ENCODE measurements at regions not wholly inside any gene's neighbourhood (a gene's known extent, or its start where the extent isn't known, plus 50 kb on each side); places are given as distances from the start of the nearest gene placed in this dataset.

DNA sequence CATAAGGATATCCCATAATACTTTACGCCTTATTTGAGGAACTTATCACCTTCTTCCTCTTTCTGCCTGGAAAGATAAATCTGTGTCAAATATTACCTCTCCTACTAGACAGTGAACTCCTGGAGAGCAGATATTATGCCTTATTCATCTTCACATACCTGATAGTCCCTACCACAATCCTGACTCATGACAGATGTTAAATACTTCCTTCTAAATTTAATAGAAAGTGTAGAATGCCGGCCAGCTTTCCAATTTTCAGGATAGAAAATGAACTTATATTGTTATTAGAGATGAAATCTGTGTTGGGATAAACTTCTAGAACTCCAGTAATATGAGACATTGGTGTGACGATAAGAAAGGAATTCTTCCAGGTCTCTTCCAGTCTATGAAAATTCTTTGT is 89.0 kb downstream of the GCNT4 start:
- Mint-ChIP-seq H3K27me3 (ENCODE audit: low read depth) (no peaks in the 10 kb centered on the region), H3K4me1 (no peaks in the 10 kb centered on the region), H3K9me3 (no peaks in the 10 kb centered on the region), H3K36me3 (ENCODE audit: low read depth) (no peaks in the 10 kb centered on the region), H3K4me3 (no peak overlapping the region), H3K27ac (no peak overlapping the region)
- TF ChIP-seq, protein P1, sequence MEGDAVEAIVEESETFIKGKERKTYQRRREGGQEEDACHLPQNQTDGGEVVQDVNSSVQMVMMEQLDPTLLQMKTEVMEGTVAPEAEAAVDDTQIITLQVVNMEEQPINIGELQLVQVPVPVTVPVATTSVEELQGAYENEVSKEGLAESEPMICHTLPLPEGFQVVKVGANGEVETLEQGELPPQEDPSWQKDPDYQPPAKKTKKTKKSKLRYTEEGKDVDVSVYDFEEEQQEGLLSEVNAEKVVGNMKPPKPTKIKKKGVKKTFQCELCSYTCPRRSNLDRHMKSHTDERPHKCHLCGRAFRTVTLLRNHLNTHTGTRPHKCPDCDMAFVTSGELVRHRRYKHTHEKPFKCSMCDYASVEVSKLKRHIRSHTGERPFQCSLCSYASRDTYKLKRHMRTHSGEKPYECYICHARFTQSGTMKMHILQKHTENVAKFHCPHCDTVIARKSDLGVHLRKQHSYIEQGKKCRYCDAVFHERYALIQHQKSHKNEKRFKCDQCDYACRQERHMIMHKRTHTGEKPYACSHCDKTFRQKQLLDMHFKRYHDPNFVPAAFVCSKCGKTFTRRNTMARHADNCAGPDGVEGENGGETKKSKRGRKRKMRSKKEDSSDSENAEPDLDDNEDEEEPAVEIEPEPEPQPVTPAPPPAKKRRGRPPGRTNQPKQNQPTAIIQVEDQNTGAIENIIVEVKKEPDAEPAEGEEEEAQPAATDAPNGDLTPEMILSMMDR (IDR thresholded peaks at IDR 0.05; ENCODE audit: unreplicated experiment in 3 of 3), result no peak

DNA sequence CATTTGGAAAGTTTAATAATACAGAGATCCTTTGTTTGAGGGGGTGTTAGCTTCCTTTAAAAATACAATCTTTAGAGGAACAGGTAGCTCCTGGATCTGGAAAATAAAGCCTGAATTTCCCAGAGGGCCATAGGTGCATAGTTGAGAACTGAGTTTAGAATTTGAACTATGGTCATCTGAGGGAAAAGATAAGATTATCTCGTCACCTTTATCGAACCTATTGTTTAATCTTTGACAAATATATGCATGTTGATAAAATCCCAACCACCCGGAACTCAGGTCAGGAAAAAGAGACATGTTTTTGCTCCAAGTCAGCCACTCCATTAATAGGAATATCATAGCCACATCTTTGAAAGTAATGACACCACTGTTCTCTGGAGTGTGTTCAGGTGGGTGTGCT is 91.7 kb upstream of the FAM169A start:
- H3K9me3 Mint-ChIP-seq, result peaks cover 4% of the 10 kb centered on the region

DNA sequence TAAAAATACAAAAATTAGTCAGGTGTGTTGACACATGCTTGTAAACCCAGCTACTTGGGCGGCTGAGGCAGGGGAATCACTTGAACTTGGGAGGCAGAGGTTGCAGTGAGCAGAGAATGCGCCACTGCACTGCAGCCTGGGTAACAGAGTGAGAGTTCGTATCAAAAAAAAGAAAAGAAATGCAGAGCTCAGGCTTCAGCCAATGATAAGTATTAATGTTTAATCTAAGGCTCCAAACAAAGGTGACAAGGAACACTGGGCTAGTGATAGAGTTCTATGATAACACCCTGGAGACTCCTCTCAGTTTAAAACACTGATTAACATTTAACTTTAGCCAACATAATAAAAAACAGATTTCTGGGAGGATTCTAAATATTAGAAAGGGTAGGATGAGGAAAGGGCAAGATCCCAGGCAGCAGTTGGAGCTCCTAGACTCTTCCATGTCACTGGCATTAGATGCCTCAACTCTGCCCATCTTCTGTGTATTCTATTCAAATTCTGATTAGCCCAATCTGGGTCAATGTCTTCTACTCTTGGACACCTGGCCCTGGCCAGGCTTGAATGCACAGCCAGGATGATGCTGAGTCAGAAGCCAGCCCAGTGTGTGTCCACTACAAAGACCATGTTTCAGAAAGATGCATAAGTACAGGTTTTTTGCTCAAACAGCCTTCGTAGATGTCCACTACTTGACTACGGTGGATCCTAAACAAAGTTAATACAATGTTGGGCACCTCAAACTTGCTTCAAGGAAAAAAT is 91.0 kb upstream of the FAM169A start:
- no peak overlapping the region for H3K4me3 Mint-ChIP-seq
- H3K9me3 Mint-ChIP-seq, result peaks cover 4% of the 10 kb centered on the region
- no peaks in the 10 kb centered on the region for H3K36me3 Mint-ChIP-seq (ENCODE audit: low read depth)
- TF ChIP-seq, protein P1 (IDR thresholded peaks at IDR 0.05; ENCODE audit: unreplicated experiment in 3 of 3), result no peak
- peaks cover 4% of the 10 kb centered on the region for H3K27me3 Mint-ChIP-seq (ENCODE audit: low read depth)
- H3K4me1 Mint-ChIP-seq, result no peaks in the 10 kb centered on the region
- peak overlapping the region; percentile 4 to 70 (median 62) for H3K27ac Mint-ChIP-seq

More for the DNA sequence above, 91.7 kb upstream of the FAM169A start:
- TF ChIP-seq, protein P1 (IDR thresholded peaks at IDR 0.05; ENCODE audit: unreplicated experiment in 3 of 3), result no peak
- Mint-ChIP-seq H3K36me3 (ENCODE audit: low read depth) (no peaks in the 10 kb centered on the region), H3K27me3 (ENCODE audit: low read depth) (peaks cover 4% of the 10 kb centered on the region), H3K4me1 (no peaks in the 10 kb centered on the region), H3K4me3 (no peak overlapping the region), H3K27ac (no peak overlapping the region)

DNA sequence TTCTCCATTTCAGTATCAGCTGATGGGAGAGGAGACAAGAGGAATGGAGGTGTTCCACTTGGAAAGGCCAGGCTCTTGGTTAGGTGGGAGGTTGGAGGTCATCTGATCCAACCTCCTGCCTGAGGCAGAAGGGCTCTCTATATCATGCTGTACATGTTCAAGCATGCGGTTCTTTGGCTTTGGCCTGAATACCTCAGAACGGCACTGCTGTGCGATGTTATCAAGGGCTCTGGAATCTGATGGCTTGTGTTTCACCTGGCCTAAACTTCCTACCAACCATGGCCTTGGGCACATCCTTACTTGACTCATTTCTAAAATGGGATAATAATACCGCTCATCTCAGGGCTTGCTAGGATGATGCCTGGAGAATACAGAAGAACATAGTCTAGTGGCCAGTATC is 90.1 kb upstream of the FAM169A start:
- no peaks in the 10 kb centered on the region for H3K36me3 Mint-ChIP-seq (ENCODE audit: low read depth)
- H3K27me3 Mint-ChIP-seq (ENCODE audit: low read depth), result peaks cover 4% of the 10 kb centered on the region
- TF ChIP-seq, protein P1 (IDR thresholded peaks at IDR 0.05; ENCODE audit: unreplicated experiment in 3 of 3), result no peak
- H3K4me1 Mint-ChIP-seq, result no peaks in the 10 kb centered on the region
- peaks cover 4% of the 10 kb centered on the region for H3K9me3 Mint-ChIP-seq
- peak overlapping the region; percentile 4 to 84 (median 70) for H3K27ac Mint-ChIP-seq
- no peak overlapping the region for H3K4me3 Mint-ChIP-seq

DNA sequence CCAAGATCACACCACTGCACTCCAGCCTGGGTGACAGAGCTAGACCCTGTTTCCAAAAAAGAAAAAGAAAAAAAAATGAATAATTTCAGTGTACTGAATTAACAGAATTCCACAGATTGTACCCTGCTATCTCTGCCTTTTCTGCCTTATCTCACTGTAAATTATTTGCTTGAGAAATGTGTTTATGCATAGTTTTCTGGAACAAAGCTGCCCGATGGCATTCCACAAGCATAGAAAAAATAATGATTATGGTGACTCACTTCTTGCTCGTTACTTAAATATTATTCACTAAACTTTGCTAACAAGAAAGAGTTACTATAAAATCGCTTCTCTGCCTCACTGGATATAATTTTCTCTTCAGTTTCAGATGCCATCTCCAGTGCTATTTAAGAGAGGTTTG is 88.7 kb upstream of the FAM169A start:
- Mint-ChIP-seq H3K27me3 (ENCODE audit: low read depth) (peaks cover 14% of the 10 kb centered on the region), H3K9me3 (peaks cover 4% of the 10 kb centered on the region)

More for the DNA sequence above, 88.7 kb upstream of the FAM169A start:
- H3K27ac Mint-ChIP-seq, result peak overlapping the region; percentile 0 to 59 (median 52)
- H3K36me3 Mint-ChIP-seq (ENCODE audit: low read depth), result no peaks in the 10 kb centered on the region
- no peak overlapping the region for H3K4me3 Mint-ChIP-seq
- no peaks in the 10 kb centered on the region for H3K4me1 Mint-ChIP-seq
- TF ChIP-seq, protein P1 (IDR thresholded peaks at IDR 0.05; ENCODE audit: unreplicated experiment in 3 of 3), result no peak
